ENCODE measurements at regions not wholly inside any gene's neighbourhood (a gene's known extent, or its start where the extent isn't known, plus 50 kb on each side); places are given as distances from the start of the nearest gene placed in this dataset.

DNA sequence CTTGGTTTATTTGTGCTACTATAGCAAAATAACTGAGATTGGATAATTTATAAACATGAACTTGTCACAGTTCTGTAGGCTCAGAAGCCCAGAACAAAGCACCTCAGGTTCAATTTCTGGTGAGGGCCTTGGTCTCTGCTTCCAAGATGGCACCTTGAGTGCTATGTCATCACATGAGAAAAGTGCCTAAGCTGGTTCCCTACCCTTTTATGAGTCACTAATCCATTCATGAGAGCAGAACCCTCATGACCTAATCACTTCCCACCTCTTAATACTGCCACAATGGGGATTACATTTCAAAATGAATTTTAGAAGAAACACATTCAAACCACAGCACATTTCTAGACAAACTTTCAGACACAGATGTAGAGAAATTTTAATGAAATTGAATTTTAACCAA is 98.2 kb upstream of the PRSS3 start:
- Histone ChIP-seq H3K56ac (ENCODE audit: extremely low read depth, insufficient read depth, low read length) (no peak overlapping the region), H3K14ac (replicated peaks; ENCODE audit: low read depth, low read length) (no peak overlapping the region), H3K79me1 (ENCODE audit: low read depth in 1 of 2, low read length in 2 of 2) (no peaks in the 10 kb centered on the region), H2AK5ac (ENCODE audit: low read depth, low read length) (no peak overlapping the region), H3K4me2 (ENCODE audit: low read depth, low read length) (no peak overlapping the region), H3K27ac (ENCODE audit: insufficient read depth, low read length) (no peak overlapping the region), H3K27me3 (ENCODE audit: control insufficient read depth, insufficient read depth, low read length) (peaks cover 12% of the 10 kb centered on the region), H3K4ac (ENCODE audit: low read depth, low read length) (no peak overlapping the region), H3K9ac (ENCODE audit: low read depth, low read length) (no peak overlapping the region), H2BK20ac (ENCODE audit: low read depth, low read length) (no peak overlapping the region), H3K9me3 (ENCODE audit: control insufficient read depth, insufficient read depth, low read length) (no peaks in the 10 kb centered on the region), H3K4me3 (ENCODE audit: insufficient read depth, low read depth, low read length) (no peak overlapping the region), H4K5ac (ENCODE audit: low read depth, low read length) (no peak overlapping the region), H2AK9ac (replicated peaks; ENCODE audit: low read depth, low read length, poor library complexity) (no peak overlapping the region), H3K18ac (ENCODE audit: low read depth, low read length) (no peak overlapping the region), H4K91ac (ENCODE audit: insufficient read depth, low read depth, low read length) (no peak overlapping the region), H2AFZ (replicated peaks; ENCODE audit: low read length, poor library complexity) (no peak overlapping the region), H2BK5ac (ENCODE audit: low read depth, low read length, poor library complexity, severe bottlenecking) (no peak overlapping the region), H4K20me1 (ENCODE audit: insufficient read depth, low read length) (no peaks in the 10 kb centered on the region), H3K9me1 (ENCODE audit: insufficient read depth, low read length) (no peaks in the 10 kb centered on the region), H2BK120ac (ENCODE audit: low read depth, low read length) (no peak overlapping the region), H2BK15ac (ENCODE audit: low read depth, low read length) (no peak overlapping the region), H3K36me3 (ENCODE audit: control insufficient read depth, insufficient read depth, low read length) (peaks cover 1% of the 10 kb centered on the region; the same call in 1 of the 2 replicates), H3K4me1 (ENCODE audit: control insufficient read depth, insufficient read depth, low read length) (no peaks in the 10 kb centered on the region), H4K8ac (ENCODE audit: low read depth in 2 of 2, low read length in 2 of 2) (no peak overlapping the region), H3K23ac (ENCODE audit: low read depth, low read length) (no peak overlapping the region)
- ChIA-PET POLR2A (ENCODE audit: unreplicated experiment) (no interaction called here), CTCF (no interaction called here)
- dilution Hi-C loops (cut with HindIII; ENCODE audit: low sequenced_read_pairs, unreplicated experiment) = no loop called here
- in situ Hi-C loops (cut with MboI; ENCODE audit: low sequenced_read_pairs) = no loop called here
- no peak for ATAC-seq (ENCODE audit: low read depth)
- intact Hi-C loops (cut with micrococcal nuclease) = loop anchor here (5.0 kb wide), 1 partner anchor 50 kb away; no protein-coding TSS in a partner anchor
- TF ChIP-seq, protein P1, sequence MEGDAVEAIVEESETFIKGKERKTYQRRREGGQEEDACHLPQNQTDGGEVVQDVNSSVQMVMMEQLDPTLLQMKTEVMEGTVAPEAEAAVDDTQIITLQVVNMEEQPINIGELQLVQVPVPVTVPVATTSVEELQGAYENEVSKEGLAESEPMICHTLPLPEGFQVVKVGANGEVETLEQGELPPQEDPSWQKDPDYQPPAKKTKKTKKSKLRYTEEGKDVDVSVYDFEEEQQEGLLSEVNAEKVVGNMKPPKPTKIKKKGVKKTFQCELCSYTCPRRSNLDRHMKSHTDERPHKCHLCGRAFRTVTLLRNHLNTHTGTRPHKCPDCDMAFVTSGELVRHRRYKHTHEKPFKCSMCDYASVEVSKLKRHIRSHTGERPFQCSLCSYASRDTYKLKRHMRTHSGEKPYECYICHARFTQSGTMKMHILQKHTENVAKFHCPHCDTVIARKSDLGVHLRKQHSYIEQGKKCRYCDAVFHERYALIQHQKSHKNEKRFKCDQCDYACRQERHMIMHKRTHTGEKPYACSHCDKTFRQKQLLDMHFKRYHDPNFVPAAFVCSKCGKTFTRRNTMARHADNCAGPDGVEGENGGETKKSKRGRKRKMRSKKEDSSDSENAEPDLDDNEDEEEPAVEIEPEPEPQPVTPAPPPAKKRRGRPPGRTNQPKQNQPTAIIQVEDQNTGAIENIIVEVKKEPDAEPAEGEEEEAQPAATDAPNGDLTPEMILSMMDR (conservative IDR thresholded peaks at IDR 0.05; ENCODE audit: low read depth, low read length) = no peak
- TF ChIP-seq, protein P2, sequence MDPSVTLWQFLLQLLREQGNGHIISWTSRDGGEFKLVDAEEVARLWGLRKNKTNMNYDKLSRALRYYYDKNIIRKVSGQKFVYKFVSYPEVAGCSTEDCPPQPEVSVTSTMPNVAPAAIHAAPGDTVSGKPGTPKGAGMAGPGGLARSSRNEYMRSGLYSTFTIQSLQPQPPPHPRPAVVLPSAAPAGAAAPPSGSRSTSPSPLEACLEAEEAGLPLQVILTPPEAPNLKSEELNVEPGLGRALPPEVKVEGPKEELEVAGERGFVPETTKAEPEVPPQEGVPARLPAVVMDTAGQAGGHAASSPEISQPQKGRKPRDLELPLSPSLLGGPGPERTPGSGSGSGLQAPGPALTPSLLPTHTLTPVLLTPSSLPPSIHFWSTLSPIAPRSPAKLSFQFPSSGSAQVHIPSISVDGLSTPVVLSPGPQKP (IDR thresholded peaks at IDR 0.05; ENCODE audit: borderline replicate concordance, low read depth, low read length) = no peak
- no peak for TF ChIP-seq CHD1 (IDR thresholded peaks at IDR 0.05; ENCODE audit: low read depth, low read length)
- TF ChIP-seq RFX5 (IDR thresholded peaks at IDR 0.05; ENCODE audit: low read depth, low read length) = no peak
- no peak for TF ChIP-seq MAZ (IDR thresholded peaks at IDR 0.05; ENCODE audit: borderline replicate concordance, low read depth, low read length)
- TF ChIP-seq BHLHE40 (IDR thresholded peaks at IDR 0.05; ENCODE audit: low read depth, low read length) = no peak
- no peak for TF ChIP-seq RAD21 (IDR thresholded peaks at IDR 0.05; ENCODE audit: low read length)
- TF ChIP-seq, protein P3, sequence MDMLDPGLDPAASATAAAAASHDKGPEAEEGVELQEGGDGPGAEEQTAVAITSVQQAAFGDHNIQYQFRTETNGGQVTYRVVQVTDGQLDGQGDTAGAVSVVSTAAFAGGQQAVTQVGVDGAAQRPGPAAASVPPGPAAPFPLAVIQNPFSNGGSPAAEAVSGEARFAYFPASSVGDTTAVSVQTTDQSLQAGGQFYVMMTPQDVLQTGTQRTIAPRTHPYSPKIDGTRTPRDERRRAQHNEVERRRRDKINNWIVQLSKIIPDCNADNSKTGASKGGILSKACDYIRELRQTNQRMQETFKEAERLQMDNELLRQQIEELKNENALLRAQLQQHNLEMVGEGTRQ (IDR thresholded peaks at IDR 0.05; ENCODE audit: low read depth, low read length) = no peak
- no peak for TF ChIP-seq POLR2A (IDR thresholded peaks at IDR 0.05; ENCODE audit: low read depth, low read length)
- TF ChIP-seq SMC3 (IDR thresholded peaks at IDR 0.05; ENCODE audit: low read depth, low read length) = no peak
- TF ChIP-seq NFE2L2 (IDR thresholded peaks at IDR 0.05; ENCODE audit: low read depth, low read length) = no peak
- TF ChIP-seq CEBPB (IDR thresholded peaks at IDR 0.05; ENCODE audit: low read depth, low read length) = no peak
- TF ChIP-seq RCOR1 (IDR thresholded peaks at IDR 0.05; ENCODE audit: insufficient replicate concordance, low read length) = no peak
- DNase-seq = no peak
- no TSS peak for BruUV-seq (replicated peaks)

All from IMR-90 (cell line).